ENCODE measurements at regions not wholly inside any gene's neighbourhood (a gene's known extent, or its start where the extent isn't known, plus 50 kb on each side); places are given as distances from the start of the nearest gene placed in this dataset.

- TF ChIP-seq, protein P1, sequence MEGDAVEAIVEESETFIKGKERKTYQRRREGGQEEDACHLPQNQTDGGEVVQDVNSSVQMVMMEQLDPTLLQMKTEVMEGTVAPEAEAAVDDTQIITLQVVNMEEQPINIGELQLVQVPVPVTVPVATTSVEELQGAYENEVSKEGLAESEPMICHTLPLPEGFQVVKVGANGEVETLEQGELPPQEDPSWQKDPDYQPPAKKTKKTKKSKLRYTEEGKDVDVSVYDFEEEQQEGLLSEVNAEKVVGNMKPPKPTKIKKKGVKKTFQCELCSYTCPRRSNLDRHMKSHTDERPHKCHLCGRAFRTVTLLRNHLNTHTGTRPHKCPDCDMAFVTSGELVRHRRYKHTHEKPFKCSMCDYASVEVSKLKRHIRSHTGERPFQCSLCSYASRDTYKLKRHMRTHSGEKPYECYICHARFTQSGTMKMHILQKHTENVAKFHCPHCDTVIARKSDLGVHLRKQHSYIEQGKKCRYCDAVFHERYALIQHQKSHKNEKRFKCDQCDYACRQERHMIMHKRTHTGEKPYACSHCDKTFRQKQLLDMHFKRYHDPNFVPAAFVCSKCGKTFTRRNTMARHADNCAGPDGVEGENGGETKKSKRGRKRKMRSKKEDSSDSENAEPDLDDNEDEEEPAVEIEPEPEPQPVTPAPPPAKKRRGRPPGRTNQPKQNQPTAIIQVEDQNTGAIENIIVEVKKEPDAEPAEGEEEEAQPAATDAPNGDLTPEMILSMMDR (IDR thresholded peaks at IDR 0.05; ENCODE audit: borderline replicate concordance, extremely low read depth, low read length, poor library complexity, severe bottlenecking), result no peak
- TF ChIP-seq EZH2 (IDR thresholded peaks at IDR 0.05; ENCODE audit: borderline replicate concordance, low read depth, low read length, severe bottlenecking), result no peak
Measured at GRCh38 chr18:46406539-46406932, 250.5 kb downstream of the LOXHD1 start.

Data from DND-41 (cell line).